Heart left ventricle (tissue), 13 donors: ENCODE measurements at regions not wholly inside any gene's neighbourhood (a gene's known extent, or its start where the extent isn't known, plus 50 kb on each side); places are given as distances from the start of the nearest gene placed in this dataset.

Experiments
- CTCF ChIP-seq, 12 donors: fragments of 200-600 bp; sonication (generic) in 4 of 12; IDR thresholded peaks; one replicate each; pipeline versions ENCODE4 v1.5.0 to v1.8.0; 2018 to 2022; ENCODE audit warnings: antibody characterized with exemption in 12 of 12, mild to moderate bottlenecking in 5 of 12
- POLR2A ChIP-seq, 2 donors: fragments of 450-650 bp; IDR thresholded peaks; one replicate each; pipeline ENCODE4 v1.6.1; 2017; ENCODE audit warnings: antibody characterized with exemption in 2 of 2, mild to moderate bottlenecking in 2 of 2, moderate library complexity in 2 of 2
- donor health status: ischemic (EF 13 %, LVEDD 7.1; RV severe dilation, severe dysfunction).
- donor health status: DM: no; HTN: yes; CAD: no.
- donor health status: DM: no; HTN: no; CAD: no.
- donor health status: ischemic (EF 25% LVEDD 6.9; RV normal size, moderate dysfunction).
- donor health status: ischemic (EF 25% LVEDD 5.7; RV mildly dilated, moderate dysfunction).
- donor health status: ischemic (EF 35%, LVEDD 5.7; RV mildly dilated, moderate dysfunction).
- donor health status: nonischemic (EF 11% LVEDD 7.7; RV severe dilation, severe dysfunction).
- donor health status: DM: yes; HTN: yes; CAD: no.
- donor health status: PGD.
- donor health status: ischemic (EF 29% LVEDD 5.4; RV normal size, mild dysfunction).
- donor health status: nonischemic (EF 23%, LVEDD 6.1; RV moderate dilation, normal function).

GRCh38 chr3:107142171-107142570 lies 235.1 kb upstream of the CCDC54 start:
- TF ChIP-seq CTCF (IDR thresholded peaks at IDR 0.05) (no peak), POLR2A (IDR thresholded peaks at IDR 0.05) (no peak)
